Type B pancreatic cell (in vitro differentiated cells): ENCODE measurements at regions not wholly inside any gene's neighbourhood (a gene's known extent, or its start where the extent isn't known, plus 50 kb on each side); places are given as distances from the start of the nearest gene placed in this dataset.

Source experiments
- DNase-seq: peaks from one replicate; pipeline ENCODE4 v3.0.0; 2021; ENCODE audit warnings: mixed read lengths; ENCODE audit not compliant: unreplicated experiment; ENCODE audit errors: extremely low spot score
- H3K27ac Mint-ChIP-seq: 2 replicates; pipeline ENCODE4 v1.8.0; 2021; ENCODE audit warnings: mild to moderate bottlenecking, mixed read lengths
- H3K27me3 Mint-ChIP-seq: 2 replicates; pipeline ENCODE4 v1.8.0; 2021; ENCODE audit warnings: mixed read lengths
- H3K36me3 Mint-ChIP-seq: 2 replicates; pipeline ENCODE4 v1.8.0; 2021; ENCODE audit warnings: mixed read lengths
- H3K4me1 Mint-ChIP-seq: one replicate; pipeline ENCODE4 v1.8.0; 2021; ENCODE audit warnings: mixed read lengths; ENCODE audit not compliant: unreplicated experiment
- H3K4me3 Mint-ChIP-seq: 2 replicates; pipeline ENCODE4 v1.8.0; 2021; ENCODE audit warnings: mild to moderate bottlenecking, mixed read lengths
- H3K9me3 Mint-ChIP-seq: 2 replicates; pipeline ENCODE4 v1.8.0; 2021; ENCODE audit warnings: mixed read lengths
- TF ChIP-seq, protein P1 (sequence below): fragments of 200-600 bp; sonication (generic); conservative IDR thresholded peaks from 2 replicates; pipeline ENCODE4 v1.5.0; 2021; ENCODE audit warnings: antibody characterized with exemption, mild to moderate bottlenecking

DNA sequence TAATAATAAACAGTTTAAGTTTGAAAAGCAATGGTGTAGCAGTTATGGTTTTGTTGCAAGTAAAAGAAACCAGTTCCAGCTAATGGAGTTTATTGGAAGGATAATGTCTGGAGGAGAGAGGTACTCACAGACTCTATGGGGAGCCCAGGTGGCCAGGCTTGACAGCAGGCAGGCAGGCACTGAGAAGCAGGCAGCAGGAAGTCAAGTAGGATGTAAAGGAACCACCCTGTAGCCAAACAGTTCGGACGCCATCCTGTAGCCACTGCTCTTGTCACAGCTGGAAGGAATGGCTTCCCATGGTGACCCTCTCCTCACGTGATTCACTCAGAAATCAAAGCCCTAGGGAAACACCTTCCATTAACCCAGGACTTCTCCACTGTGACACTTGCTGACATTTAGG, 96.7 kb upstream of the MC3R start:
- Mint-ChIP-seq H3K36me3 (no peaks in the 10 kb centered on the region), H3K4me3 (no peak overlapping the region), H3K4me1 (no peaks in the 10 kb centered on the region), H3K27me3 (no peaks in the 10 kb centered on the region), H3K27ac (no peak overlapping the region), H3K9me3 (peaks cover 12% of the 10 kb centered on the region)
- DNase-seq = no peak
- TF ChIP-seq, protein P1, sequence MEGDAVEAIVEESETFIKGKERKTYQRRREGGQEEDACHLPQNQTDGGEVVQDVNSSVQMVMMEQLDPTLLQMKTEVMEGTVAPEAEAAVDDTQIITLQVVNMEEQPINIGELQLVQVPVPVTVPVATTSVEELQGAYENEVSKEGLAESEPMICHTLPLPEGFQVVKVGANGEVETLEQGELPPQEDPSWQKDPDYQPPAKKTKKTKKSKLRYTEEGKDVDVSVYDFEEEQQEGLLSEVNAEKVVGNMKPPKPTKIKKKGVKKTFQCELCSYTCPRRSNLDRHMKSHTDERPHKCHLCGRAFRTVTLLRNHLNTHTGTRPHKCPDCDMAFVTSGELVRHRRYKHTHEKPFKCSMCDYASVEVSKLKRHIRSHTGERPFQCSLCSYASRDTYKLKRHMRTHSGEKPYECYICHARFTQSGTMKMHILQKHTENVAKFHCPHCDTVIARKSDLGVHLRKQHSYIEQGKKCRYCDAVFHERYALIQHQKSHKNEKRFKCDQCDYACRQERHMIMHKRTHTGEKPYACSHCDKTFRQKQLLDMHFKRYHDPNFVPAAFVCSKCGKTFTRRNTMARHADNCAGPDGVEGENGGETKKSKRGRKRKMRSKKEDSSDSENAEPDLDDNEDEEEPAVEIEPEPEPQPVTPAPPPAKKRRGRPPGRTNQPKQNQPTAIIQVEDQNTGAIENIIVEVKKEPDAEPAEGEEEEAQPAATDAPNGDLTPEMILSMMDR = no peak

DNA sequence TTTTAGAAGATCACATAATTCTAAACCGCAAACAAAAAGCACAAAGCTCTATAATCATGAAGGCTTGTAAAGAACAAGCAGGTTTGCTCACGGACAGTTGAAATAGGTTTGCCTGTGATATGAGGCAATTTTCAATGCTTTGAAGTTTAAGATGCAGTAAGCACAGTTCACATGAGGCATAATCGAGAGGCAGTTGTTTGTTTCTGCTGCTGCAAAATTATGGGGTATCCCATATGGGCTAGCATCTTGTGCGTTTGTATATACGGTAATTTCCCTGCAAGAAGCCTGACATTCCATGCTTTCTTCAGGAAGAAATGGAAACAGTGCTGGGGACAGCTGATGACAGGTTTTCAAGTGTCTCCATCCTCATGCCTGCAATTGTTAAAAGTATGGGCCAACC, 94.6 kb upstream of the MC3R start:
- Mint-ChIP-seq H3K4me3 (no peak overlapping the region), H3K27me3 (no peaks in the 10 kb centered on the region), H3K9me3 (peaks cover 12% of the 10 kb centered on the region), H3K36me3 (no peaks in the 10 kb centered on the region), H3K27ac (no peak overlapping the region), H3K4me1 (no peaks in the 10 kb centered on the region)
- DNase-seq = no peak
- TF ChIP-seq, protein P1 = no peak

DNA sequence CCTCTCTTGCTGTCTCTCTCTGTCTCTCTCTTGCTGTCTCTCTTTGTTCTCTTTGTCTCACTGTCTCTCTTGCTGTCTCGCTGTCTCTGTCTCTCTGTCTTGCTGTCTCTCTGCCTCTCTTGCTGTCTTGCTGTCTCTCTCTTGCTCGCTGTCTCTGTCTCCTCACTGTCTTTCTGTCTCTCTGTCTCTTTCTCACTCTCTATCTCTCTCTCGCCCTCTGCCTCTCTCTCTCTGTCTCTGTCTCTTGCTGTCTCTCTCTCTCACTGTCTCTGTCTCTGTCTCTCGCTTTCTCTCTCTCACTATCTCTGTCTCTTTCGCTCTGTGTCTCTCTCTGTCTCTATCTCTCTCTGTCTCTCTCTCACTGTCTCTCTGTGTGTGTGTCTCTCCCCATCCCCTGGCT, 92.9 kb upstream of the MC3R start:
- DNase-seq = no peak
- H3K4me3 Mint-ChIP-seq = no peak overlapping the region
- H3K27ac Mint-ChIP-seq = no peak overlapping the region
- H3K4me1 Mint-ChIP-seq = no peaks in the 10 kb centered on the region
- H3K27me3 Mint-ChIP-seq = no peaks in the 10 kb centered on the region
- TF ChIP-seq, protein P1 = no peak
- H3K36me3 Mint-ChIP-seq = no peaks in the 10 kb centered on the region
- peaks cover 12% of the 10 kb centered on the region for H3K9me3 Mint-ChIP-seq

DNA sequence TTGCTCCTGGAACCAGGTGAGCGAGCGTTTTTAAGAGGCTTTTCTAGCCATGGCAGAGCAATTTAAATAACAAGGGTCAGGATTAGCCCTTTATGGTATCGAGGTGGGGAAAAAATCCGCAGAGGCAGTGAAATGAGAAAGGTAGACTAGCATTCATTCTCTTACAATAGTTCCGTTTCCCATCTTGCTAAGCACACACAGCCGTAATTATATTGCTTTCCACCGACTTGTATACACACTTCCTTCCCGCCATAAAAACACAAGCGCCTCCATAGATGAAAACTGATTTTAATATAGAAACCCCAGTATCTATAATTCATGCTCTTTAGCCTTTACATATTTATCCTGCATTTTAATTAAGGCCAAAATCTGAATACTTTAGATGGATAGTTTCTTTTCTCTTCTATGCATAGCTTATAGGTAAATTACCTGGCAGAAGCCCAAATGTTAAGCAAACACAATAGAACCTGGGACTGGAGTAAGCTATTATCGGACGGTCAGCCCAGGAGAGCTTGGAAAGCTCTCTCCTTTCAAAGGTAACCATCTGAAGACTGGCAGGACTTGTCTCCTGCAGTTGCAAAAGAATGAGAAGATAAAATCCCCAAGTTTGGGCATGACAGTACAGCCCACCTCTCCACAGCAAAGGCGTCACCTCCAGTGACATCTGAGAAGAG, 90.9 kb upstream of the MC3R start:
- Mint-ChIP-seq H3K36me3 (no peaks in the 10 kb centered on the region), H3K4me1 (no peaks in the 10 kb centered on the region), H3K27me3 (no peaks in the 10 kb centered on the region), H3K27ac (no peak overlapping the region), H3K9me3 (peaks cover 12% of the 10 kb centered on the region), H3K4me3 (no peak overlapping the region)
- no peak for DNase-seq
- TF ChIP-seq, protein P1 = no peak

DNA sequence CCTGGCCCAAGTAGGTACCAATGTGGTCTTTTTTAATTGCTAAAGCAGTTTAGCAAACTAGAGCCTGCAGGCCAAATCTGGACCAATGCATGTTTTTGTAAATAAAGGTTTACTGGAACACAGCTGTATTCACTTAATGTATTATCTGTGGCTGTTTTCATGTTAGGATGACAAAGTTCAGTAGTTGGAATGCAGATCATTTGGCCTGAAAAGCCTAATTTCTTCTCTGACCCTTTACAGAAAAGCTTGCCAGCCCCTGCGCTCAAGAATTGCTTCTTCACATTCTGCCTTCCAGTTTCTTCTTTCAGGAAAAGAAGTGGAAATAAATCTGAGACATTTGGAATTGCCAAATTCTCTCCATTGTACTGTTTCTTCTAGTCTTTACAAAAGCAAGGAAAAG, 90.0 kb upstream of the MC3R start:
- Mint-ChIP-seq H3K9me3 (peaks cover 8% of the 10 kb centered on the region), H3K4me3 (no peak overlapping the region), H3K36me3 (no peaks in the 10 kb centered on the region), H3K4me1 (no peaks in the 10 kb centered on the region), H3K27ac (no peak overlapping the region), H3K27me3 (no peaks in the 10 kb centered on the region)
- DNase-seq = no peak
- TF ChIP-seq, protein P1 = no peak

DNA sequence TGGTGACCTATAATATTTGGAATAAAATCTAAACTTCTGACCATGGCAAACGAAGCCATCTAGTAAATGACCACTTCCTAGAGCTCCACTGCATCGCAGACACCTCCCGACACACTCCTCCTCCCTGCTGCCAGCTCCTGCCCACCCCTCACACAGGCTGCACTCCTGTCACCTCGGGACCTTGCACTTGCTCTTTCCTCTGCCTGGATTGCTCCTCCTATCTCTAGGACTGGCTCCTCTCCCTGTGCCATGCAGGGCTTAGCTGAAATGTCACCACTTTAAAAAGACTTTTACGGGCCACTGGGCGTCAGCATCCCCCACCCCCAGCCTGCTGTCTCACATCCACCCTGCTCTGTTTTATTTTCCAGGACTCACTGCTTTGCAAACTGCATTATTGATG, 87.6 kb upstream of the MC3R start:
- Mint-ChIP-seq H3K4me3 (no peak overlapping the region), H3K4me1 (no peaks in the 10 kb centered on the region), H3K9me3 (peaks cover 1% of the 10 kb centered on the region), H3K27ac (no peak overlapping the region), H3K27me3 (no peaks in the 10 kb centered on the region), H3K36me3 (no peaks in the 10 kb centered on the region)
- TF ChIP-seq, protein P1 = no peak
- no peak for DNase-seq
